Omental fat pad (tissue), 3 donors: ENCODE measurements at regions not wholly inside any gene's neighbourhood (a gene's known extent, or its start where the extent isn't known, plus 50 kb on each side); places are given as distances from the start of the nearest gene placed in this dataset.

Experiments
- ATAC-seq: fragments of 150-250 bp; one replicate; pipeline ENCODE4 v1.9.1; 2016; ENCODE audit warnings: mild to moderate bottlenecking, moderate library complexity; ENCODE audit not compliant: low FRiP score
- DNase-seq: peaks from one replicate; pipeline ENCODE4 v3.0.0-alpha.2; 2019; ENCODE audit warnings: low spot score
- CTCF ChIP-seq, 3 donors: fragments of 450-650 bp; IDR thresholded peaks; one replicate each; pipeline ENCODE4 v1.5.1; 2016 to 2017; ENCODE audit warnings: antibody characterized with exemption in 3 of 3, mild to moderate bottlenecking in 3 of 3, moderate library complexity in 2 of 3

DNA sequence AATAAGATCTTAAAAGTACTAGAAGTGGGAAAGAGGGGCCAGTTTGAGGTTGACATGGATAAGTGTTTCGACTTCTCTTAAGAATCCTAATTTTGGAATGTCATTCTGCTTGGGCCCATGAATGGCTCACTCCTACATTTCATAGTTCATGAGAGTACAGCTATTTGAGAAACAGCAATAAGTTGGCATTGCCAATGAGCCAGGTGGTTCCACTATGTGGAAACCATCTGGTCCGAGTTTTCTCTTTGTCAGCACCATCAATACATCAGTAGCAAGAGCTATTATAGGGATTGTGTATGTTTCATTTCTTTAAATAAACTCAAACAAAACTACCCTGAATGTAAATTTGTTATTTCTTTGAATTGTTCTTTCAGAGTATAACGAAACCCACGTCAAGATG lies 78.1 kb upstream of the NEBL start:
- ATAC-seq (no peak), DNase-seq (no peak)
- TF ChIP-seq CTCF (IDR thresholded peaks at IDR 0.05): no peak

DNA sequence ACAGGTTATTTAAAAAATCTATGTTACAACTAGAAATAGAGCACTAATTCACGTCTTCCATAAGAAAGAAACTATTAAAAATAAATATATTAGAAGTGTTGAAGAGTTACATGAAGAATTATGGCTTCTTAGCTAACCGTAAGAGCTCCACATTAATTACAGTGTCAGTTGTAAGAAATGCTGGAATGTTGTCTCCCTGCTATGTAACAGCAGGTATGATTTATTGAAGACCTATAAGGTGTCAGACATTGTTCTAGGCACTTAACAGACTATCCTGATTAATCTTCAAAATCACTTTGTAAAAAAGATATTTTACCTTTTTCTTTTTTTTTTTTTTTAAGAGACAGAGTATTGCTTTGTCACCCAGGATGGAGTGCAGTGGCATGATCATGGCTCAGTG lies 75.8 kb upstream of the NEBL start:
- ATAC-seq (no peak), DNase-seq (no peak)
- no peak for TF ChIP-seq CTCF (IDR thresholded peaks at IDR 0.05)

DNA sequence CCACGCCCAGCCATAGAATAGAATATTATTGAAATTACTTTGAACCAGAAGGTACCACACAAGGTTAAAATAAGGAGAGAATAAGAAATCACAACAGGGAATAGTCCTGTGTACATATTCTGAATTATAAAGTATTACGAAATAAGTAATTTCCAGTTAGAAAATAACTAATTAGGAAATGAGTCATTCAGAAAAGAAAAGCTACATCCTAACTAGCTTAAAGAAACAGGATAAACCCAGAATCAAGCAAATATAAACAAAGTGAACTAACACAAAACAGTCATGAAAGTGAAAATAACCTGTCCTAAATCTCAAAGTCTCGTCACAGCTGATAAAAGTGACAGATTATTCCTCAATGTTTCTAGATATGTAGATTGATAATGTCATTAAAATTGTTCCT lies 74.8 kb upstream of the NEBL start:
- ATAC-seq (no peak), DNase-seq (no peak)
- TF ChIP-seq CTCF (IDR thresholded peaks at IDR 0.05): no peak

- TF ChIP-seq CTCF (IDR thresholded peaks at IDR 0.05): no peak
- ATAC-seq: no peak
- no peak for DNase-seq
Measured at GRCh38 chr10:20970708-20971107, 73.6 kb upstream of the NEBL start.

- no peak for ATAC-seq
- no peak for DNase-seq
- no peak for TF ChIP-seq CTCF (IDR thresholded peaks at IDR 0.05)
Measured at GRCh38 chr10:20970044-20970443, 72.9 kb upstream of the NEBL start.

- DNase-seq (no peak), ATAC-seq (no peak)
- TF ChIP-seq CTCF (IDR thresholded peaks at IDR 0.05): no peak
Measured at GRCh38 chr10:20966426-20966825, 69.3 kb upstream of the NEBL start.

GRCh38 chr10:20963721-20964595 lies 66.8 kb upstream of the NEBL start:
- no peak for DNase-seq
- TF ChIP-seq CTCF (IDR thresholded peaks at IDR 0.05): no peak
- ATAC-seq: no peak
